Activated T-cell treated with anti-CD3 and anti-CD28 coated beads, Interleukin-2, amount 50 U/mL, for 72 hours (primary cell): ENCODE measurements at regions not wholly inside any gene's neighbourhood (a gene's known extent, or its start where the extent isn't known, plus 50 kb on each side); places are given as distances from the start of the nearest gene placed in this dataset.

Source experiments
- ATAC-seq, 2 donors: fragments of 150-1000 bp; cut with Tn5 transposase; replicated peaks in 1 of 2; 2 replicates each; pipeline ENCODE4 v1.10.0; 2021; ENCODE audit warnings: moderate library complexity in 2 of 2, mild to moderate bottlenecking in 1 of 2
- DNase-seq, 2 donors: peaks; one replicate each; pipeline ENCODE4 v3.0.0; 2021 to 2022; ENCODE audit warnings: mixed read lengths in 1 of 2
- H3K27ac Mint-ChIP-seq: one replicate; pipeline ENCODE4 v1.8.0; 2022; ENCODE audit warnings: mild to moderate bottlenecking, moderate library complexity, mixed read lengths
- H3K27me3 Mint-ChIP-seq: one replicate; pipeline ENCODE4 v1.8.0; 2022; ENCODE audit warnings: low read depth, mixed read lengths
- H3K36me3 Mint-ChIP-seq, 2 donors: one replicate each; pipeline ENCODE4 v1.8.0; 2022; ENCODE audit warnings: mixed read lengths in 2 of 2, mild to moderate bottlenecking in 1 of 2; ENCODE audit not compliant: insufficient read depth in 2 of 2
- H3K4me1 Mint-ChIP-seq: one replicate; pipeline ENCODE4 v1.8.0; 2022; ENCODE audit warnings: low read depth, mixed read lengths
- H3K4me3 Mint-ChIP-seq, 2 donors: one replicate each; pipeline ENCODE4 v1.8.0; 2022; ENCODE audit warnings: mild to moderate bottlenecking in 2 of 2, mixed read lengths in 2 of 2, moderate library complexity in 2 of 2
- H3K9me3 Mint-ChIP-seq, 2 donors: one replicate each; pipeline ENCODE4 v1.8.0; 2022; ENCODE audit warnings: mixed read lengths in 2 of 2

GRCh38 chr3:139870000-139870675, 64.8 kb upstream of the CLSTN2 start:
- Mint-ChIP-seq H3K36me3 (peaks cover 0 to 4% of the 10 kb centered on the region in 2 donors), H3K9me3 (peaks cover 1 to 5% of the 10 kb centered on the region in 2 donors), H3K4me1 (no peaks in the 10 kb centered on the region), H3K27ac (no peak overlapping the region), H3K27me3 (no peaks in the 10 kb centered on the region), H3K4me3 (no peak overlapping the region)
- DNase-seq (no peak), ATAC-seq (no peak)

- H3K9me3 Mint-ChIP-seq: peaks cover 0 to 7% of the 10 kb centered on the region in 2 donors
- no peak overlapping the region for H3K4me3 Mint-ChIP-seq
- H3K4me1 Mint-ChIP-seq: no peaks in the 10 kb centered on the region
- ATAC-seq: no peak
- peaks cover 4% of the 10 kb centered on the region for H3K27me3 Mint-ChIP-seq
- H3K27ac Mint-ChIP-seq: no peak overlapping the region
- peaks cover 0 to 2% of the 10 kb centered on the region in 2 donors for H3K36me3 Mint-ChIP-seq
- DNase-seq: no peak
These were observed 66.2 kb upstream of the CLSTN2 start for GRCh38 chr3:139868773-139869172.

- H3K4me3 Mint-ChIP-seq: no peak overlapping the region
- H3K27me3 Mint-ChIP-seq: peaks cover 7% of the 10 kb centered on the region
- no peak overlapping the region for H3K27ac Mint-ChIP-seq
- peaks cover 4 to 12% of the 10 kb centered on the region in 2 donors for H3K9me3 Mint-ChIP-seq
- no peaks in the 10 kb centered on the region for H3K4me1 Mint-ChIP-seq
- no peak for DNase-seq
- peaks cover 0 to 1% of the 10 kb centered on the region in 2 donors for H3K36me3 Mint-ChIP-seq
- ATAC-seq: no peak
These were observed 86.3 kb upstream of the CLSTN2 start for GRCh38 chr3:139848660-139849059.

GRCh38 chr3:139846729-139847128, 88.3 kb upstream of the CLSTN2 start:
- no peak for ATAC-seq
- no peaks in the 10 kb centered on the region for H3K4me1 Mint-ChIP-seq
- no peak overlapping the region for H3K27ac Mint-ChIP-seq

DNA sequence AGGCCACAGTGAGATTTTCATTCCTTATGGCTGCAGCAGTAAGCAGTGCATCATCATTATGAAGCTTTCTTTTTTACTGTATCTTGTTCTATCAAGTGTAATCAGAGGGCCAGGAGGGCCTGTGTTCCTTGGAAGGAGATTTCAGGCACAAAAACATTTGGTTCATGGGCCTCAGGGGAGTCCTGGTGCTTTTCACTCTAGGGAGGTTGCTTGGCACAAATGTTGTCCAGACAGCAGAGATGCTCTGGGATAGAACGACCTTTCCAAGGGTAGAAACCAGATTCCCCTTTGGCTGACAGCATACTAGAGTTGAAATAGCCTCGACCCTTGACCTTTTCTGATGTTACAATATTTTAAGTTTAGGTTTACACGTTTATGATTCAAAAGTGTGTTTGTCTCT, 95.3 kb upstream of the CLSTN2 start:
- Mint-ChIP-seq H3K36me3 (no peaks in the 10 kb centered on the region), H3K4me1 (no peaks in the 10 kb centered on the region), H3K9me3 (peaks cover 2% of the 10 kb centered on the region in 2 donors), H3K27ac (no peak overlapping the region), H3K4me3 (no peak overlapping the region), H3K27me3 (no peaks in the 10 kb centered on the region)
- DNase-seq: no peak
- ATAC-seq: no peak

More at GRCh38 chr3:139846729-139847128, 88.3 kb upstream of the CLSTN2 start:
- no peak overlapping the region for H3K4me3 Mint-ChIP-seq
- peaks cover 2 to 5% of the 10 kb centered on the region in 2 donors for H3K9me3 Mint-ChIP-seq
- H3K27me3 Mint-ChIP-seq: no peaks in the 10 kb centered on the region
- no peaks in the 10 kb centered on the region for H3K36me3 Mint-ChIP-seq
- no peak for DNase-seq

GRCh38 chr3:139839014-139839413, 96.0 kb upstream of the CLSTN2 start:
- H3K27ac Mint-ChIP-seq: no peak overlapping the region
- peaks cover 2% of the 10 kb centered on the region in 2 donors for H3K9me3 Mint-ChIP-seq
- H3K4me3 Mint-ChIP-seq: no peak overlapping the region
- no peaks in the 10 kb centered on the region for H3K4me1 Mint-ChIP-seq
- no peak for DNase-seq
- ATAC-seq: no peak
- H3K27me3 Mint-ChIP-seq: no peaks in the 10 kb centered on the region
- H3K36me3 Mint-ChIP-seq: no peaks in the 10 kb centered on the region

DNA sequence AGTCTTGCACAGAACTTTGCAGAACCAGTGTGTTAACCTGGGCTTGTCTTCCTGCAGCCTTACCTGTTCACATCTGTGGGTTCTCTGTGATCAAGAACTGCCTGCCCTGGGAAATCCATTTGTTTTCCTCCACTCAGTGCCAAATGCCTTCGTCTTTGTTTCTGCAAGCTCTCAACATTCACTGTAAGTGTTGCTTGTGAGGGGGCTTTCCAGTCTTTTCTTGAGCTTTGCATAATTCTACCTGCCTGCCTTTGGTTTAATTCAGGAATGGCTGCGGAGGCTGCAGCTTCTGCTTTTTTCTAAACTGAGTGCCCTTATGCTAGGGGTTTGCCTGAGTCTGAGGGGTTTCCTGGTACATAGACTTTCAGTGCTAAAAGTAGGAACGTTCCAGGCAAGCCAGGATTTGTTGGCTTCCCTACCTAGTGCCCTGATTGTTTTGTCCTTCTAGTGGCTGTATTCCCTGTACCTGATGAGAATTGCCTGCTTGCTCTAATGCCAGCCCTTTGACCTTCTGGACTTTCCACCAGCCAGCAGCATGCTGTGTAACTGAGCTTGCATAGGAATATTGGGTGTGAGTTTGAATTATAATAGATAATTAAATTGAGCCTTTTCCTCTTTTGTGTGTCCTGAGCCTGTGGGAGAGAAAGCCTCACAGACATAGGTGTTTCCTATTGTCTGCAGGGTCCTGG, 96.6 kb upstream of the CLSTN2 start:
- Mint-ChIP-seq H3K4me1 (no peaks in the 10 kb centered on the region), H3K36me3 (no peaks in the 10 kb centered on the region), H3K9me3 (peaks cover 2% of the 10 kb centered on the region in 2 donors), H3K27me3 (no peaks in the 10 kb centered on the region), H3K27ac (no peak overlapping the region), H3K4me3 (no peak overlapping the region)
- DNase-seq (no peak), ATAC-seq (no peak)

DNA sequence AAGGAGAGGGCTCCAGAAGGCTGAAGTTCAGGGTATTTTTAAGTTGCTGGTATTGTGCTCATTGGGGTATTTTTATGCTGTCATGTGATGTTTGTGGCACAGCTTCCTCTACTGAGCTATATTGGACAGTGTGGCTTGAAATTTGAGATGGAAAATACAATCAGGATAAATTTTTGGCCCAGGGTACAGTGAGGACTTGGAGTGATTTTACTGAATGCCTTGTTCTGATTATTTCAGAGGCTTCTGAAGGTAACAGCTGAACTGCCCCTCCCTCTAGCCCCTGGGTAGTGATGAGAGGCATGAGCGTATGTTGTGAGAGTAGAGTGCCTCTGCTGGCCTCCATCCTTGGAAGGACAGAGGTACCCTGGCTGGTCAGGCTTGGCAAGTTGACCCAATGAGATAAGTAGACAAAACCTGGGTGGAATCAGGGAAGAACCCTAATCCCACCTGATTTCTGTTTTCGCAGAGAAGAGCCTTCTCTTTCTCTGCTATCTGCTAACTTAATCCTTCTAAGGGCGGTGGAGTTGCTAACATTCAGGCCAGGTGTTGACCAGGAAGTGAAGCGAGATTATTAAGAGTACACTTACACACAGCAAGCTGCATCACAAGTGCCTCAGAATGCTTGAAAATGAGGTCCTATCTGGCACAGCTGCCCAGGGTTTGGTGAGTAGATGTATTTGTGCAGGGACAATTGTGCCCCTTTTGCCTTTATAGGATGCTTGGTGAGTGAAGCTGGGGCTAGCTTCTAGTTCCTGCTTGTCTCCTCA, 98.1 kb upstream of the CLSTN2 start:
- no peaks in the 10 kb centered on the region for H3K36me3 Mint-ChIP-seq
- no peak overlapping the region for H3K27ac Mint-ChIP-seq
- no peak for DNase-seq
- H3K4me1 Mint-ChIP-seq: no peaks in the 10 kb centered on the region
- H3K4me3 Mint-ChIP-seq: no peak overlapping the region
- H3K9me3 Mint-ChIP-seq: peaks cover 0 to 4% of the 10 kb centered on the region in 2 donors
- ATAC-seq: no peak
- H3K27me3 Mint-ChIP-seq: peaks cover 8% of the 10 kb centered on the region

GRCh38 chr3:139835830-139836683, 98.9 kb upstream of the CLSTN2 start:
- Mint-ChIP-seq H3K9me3 (peaks cover 0 to 4% of the 10 kb centered on the region in 2 donors), H3K27me3 (peaks cover 8% of the 10 kb centered on the region), H3K27ac (no peak overlapping the region), H3K36me3 (no peaks in the 10 kb centered on the region), H3K4me3 (no peak overlapping the region), H3K4me1 (no peaks in the 10 kb centered on the region)
- ATAC-seq (no peak), DNase-seq (no peak)

DNA sequence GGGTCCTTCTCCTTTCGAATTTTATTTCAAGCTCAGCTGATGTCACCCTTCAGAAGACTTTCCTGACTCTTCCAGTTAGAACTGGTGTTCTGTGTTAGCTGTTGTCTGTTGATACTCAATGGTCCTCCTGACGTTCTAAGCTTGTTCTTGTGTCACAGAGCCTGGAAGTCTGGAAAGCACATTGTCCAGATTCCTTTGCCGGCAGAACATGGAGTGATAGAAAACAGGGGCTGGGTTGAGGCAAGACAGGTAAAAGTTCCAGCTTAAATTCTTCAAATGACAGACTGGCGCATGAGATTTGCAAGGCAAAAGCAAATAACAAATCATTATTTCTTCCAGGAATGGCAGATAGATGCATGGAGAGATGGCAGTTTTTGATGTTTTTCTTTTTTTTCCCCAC, 102.0 kb upstream of the CLSTN2 start:
- Mint-ChIP-seq H3K4me3 (no peak overlapping the region), H3K27me3 (peaks cover 8% of the 10 kb centered on the region), H3K9me3 (peaks cover 0 to 2% of the 10 kb centered on the region in 2 donors), H3K27ac (no peak overlapping the region), H3K36me3 (no peaks in the 10 kb centered on the region), H3K4me1 (no peaks in the 10 kb centered on the region)
- ATAC-seq: no peak
- no peak for DNase-seq

GRCh38 chr3:139830817-139831216, 104.2 kb upstream of the CLSTN2 start:
- Mint-ChIP-seq H3K4me3 (no peak overlapping the region), H3K27ac (no peak overlapping the region), H3K9me3 (peaks cover 0 to 2% of the 10 kb centered on the region in 2 donors), H3K4me1 (no peaks in the 10 kb centered on the region), H3K36me3 (no peaks in the 10 kb centered on the region), H3K27me3 (peaks cover 8% of the 10 kb centered on the region)
- DNase-seq (no peak), ATAC-seq (no peak)

GRCh38 chr3:139827833-139828232, 107.2 kb upstream of the CLSTN2 start:
- Mint-ChIP-seq H3K4me1 (no peaks in the 10 kb centered on the region), H3K27me3 (peaks cover 8% of the 10 kb centered on the region), H3K4me3 (no peak overlapping the region), H3K36me3 (no peaks in the 10 kb centered on the region), H3K9me3 (peaks cover 2% of the 10 kb centered on the region in 2 donors), H3K27ac (no peak overlapping the region)
- DNase-seq (no peak), ATAC-seq (no peak)
